Ovary (tissue), 3 donors: ENCODE measurements at regions not wholly inside any gene's neighbourhood (a gene's known extent, or its start where the extent isn't known, plus 50 kb on each side); places are given as distances from the start of the nearest gene placed in this dataset.

ENCODE experiments used
- CTCF ChIP-seq, 3 donors: fragments of 450-650 bp in 2 of 3; fragments of 200-600 bp in 1 of 3; IDR thresholded peaks; one replicate each; pipeline versions ENCODE4 v1.5.1 to v1.8.0; 2016 to 2022; ENCODE audit warnings: antibody characterized with exemption in 3 of 3, mild to moderate bottlenecking in 1 of 3
- POLR2A ChIP-seq: fragments of 450-650 bp; IDR thresholded peaks from one replicate; pipeline ENCODE4 v1.6.1; 2017; ENCODE audit warnings: antibody characterized with exemption, mild to moderate bottlenecking, moderate library complexity
- donor health status: DM: no; HTN: no; CAD: no.

- TF ChIP-seq CTCF (IDR thresholded peaks at IDR 0.05): no peak
- no peak for TF ChIP-seq POLR2A
Observed at GRCh38 chr5:164298165-164298564, 792.7 kb downstream of the MAT2B start.
